GM23338 (cell line): ENCODE measurements at regions not wholly inside any gene's neighbourhood (a gene's known extent, or its start where the extent isn't known, plus 50 kb on each side); places are given as distances from the start of the nearest gene placed in this dataset.

Experiments used
- CREB1 ChIP-seq: fragments of 250-450 bp; sonication (Bioruptor Pico); IDR thresholded peaks from 2 replicates; pipeline ENCODE4 v1.5.0; 2020; ENCODE audit warnings: low read depth, mild to moderate bottlenecking, moderate library complexity
- EZH2 ChIP-seq: fragments of 200-600 bp; sonication (generic); IDR thresholded peaks from one replicate; pipeline ENCODE4 v1.8.0; 2017; ENCODE audit warnings: antibody characterized with exemption, mild to moderate bottlenecking, low read depth; ENCODE audit not compliant: unreplicated experiment
- JUNB ChIP-seq: IDR thresholded peaks from one replicate; pipeline ENCODE4 v1.6.1; 2016; ENCODE audit warnings: antibody characterized with exemption; ENCODE audit not compliant: unreplicated experiment
- POLR2AphosphoS5 ChIP-seq: IDR thresholded peaks from 2 replicates; pipeline ENCODE4 v1.6.1; 2016; ENCODE audit warnings: antibody characterized with exemption, low read depth
- STAT1 ChIP-seq: IDR thresholded peaks from one replicate; pipeline ENCODE4 v1.6.1; 2016; ENCODE audit warnings: antibody characterized with exemption; ENCODE audit not compliant: unreplicated experiment
- ZNF114 ChIP-seq: fragments of 250-450 bp; sonication (Bioruptor Pico); IDR thresholded peaks from 2 replicates; pipeline ENCODE4 v1.5.0; 2020; ENCODE audit warnings: mild to moderate bottlenecking, moderate library complexity
- ZNF331 ChIP-seq: fragments of 250-450 bp; sonication (Bioruptor Pico); IDR thresholded peaks from 2 replicates; pipeline ENCODE4 v1.5.0; 2020; ENCODE audit warnings: low read depth, mild to moderate bottlenecking, moderate library complexity
- TF ChIP-seq, protein P1 (sequence below): fragments of 250-450 bp; sonication (Bioruptor Pico); IDR thresholded peaks from 2 replicates; pipeline ENCODE4 v1.5.0; 2020; ENCODE audit warnings: mild to moderate bottlenecking, moderate library complexity
- TF ChIP-seq, protein P2 (sequence below): IDR thresholded peaks from one replicate; pipeline ENCODE4 v1.6.1; 2018; ENCODE audit warnings: antibody characterized with exemption; ENCODE audit not compliant: unreplicated experiment
- TF ChIP-seq, protein P3 (sequence below), 2 experiments: fragments of 200-600 bp in 1 of 2; sonication (generic) in 1 of 2; conservative IDR thresholded peaks; 2 replicates each; pipeline versions ENCODE4 v1.5.1 to v1.6.1; 2016 to 2017; ENCODE audit warnings: antibody characterized with exemption in 2 of 2, low read depth in 2 of 2, mild to moderate bottlenecking in 2 of 2, moderate library complexity in 1 of 2

DNA sequence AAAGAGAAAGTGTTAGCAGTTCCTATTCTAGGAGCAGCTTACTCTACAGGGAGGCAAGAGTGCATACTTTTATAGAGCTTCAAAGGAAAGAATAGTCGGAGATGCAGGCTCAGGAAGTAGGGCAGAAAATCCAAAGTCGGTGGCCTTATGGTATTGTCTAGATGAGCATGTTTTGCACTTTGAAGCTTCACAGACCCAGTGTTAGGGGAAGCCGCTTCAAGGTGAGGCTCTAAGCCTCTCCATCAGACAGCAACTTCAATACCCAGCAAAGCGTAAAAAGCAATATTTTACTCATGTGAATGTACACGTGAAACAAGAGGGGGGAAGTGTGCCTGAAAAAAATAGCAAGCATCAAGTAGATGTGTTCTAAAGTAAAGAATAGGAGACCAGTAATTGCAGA is 125.6 kb upstream of the RASGRP1 start (continued):
- TF ChIP-seq, protein P1, sequence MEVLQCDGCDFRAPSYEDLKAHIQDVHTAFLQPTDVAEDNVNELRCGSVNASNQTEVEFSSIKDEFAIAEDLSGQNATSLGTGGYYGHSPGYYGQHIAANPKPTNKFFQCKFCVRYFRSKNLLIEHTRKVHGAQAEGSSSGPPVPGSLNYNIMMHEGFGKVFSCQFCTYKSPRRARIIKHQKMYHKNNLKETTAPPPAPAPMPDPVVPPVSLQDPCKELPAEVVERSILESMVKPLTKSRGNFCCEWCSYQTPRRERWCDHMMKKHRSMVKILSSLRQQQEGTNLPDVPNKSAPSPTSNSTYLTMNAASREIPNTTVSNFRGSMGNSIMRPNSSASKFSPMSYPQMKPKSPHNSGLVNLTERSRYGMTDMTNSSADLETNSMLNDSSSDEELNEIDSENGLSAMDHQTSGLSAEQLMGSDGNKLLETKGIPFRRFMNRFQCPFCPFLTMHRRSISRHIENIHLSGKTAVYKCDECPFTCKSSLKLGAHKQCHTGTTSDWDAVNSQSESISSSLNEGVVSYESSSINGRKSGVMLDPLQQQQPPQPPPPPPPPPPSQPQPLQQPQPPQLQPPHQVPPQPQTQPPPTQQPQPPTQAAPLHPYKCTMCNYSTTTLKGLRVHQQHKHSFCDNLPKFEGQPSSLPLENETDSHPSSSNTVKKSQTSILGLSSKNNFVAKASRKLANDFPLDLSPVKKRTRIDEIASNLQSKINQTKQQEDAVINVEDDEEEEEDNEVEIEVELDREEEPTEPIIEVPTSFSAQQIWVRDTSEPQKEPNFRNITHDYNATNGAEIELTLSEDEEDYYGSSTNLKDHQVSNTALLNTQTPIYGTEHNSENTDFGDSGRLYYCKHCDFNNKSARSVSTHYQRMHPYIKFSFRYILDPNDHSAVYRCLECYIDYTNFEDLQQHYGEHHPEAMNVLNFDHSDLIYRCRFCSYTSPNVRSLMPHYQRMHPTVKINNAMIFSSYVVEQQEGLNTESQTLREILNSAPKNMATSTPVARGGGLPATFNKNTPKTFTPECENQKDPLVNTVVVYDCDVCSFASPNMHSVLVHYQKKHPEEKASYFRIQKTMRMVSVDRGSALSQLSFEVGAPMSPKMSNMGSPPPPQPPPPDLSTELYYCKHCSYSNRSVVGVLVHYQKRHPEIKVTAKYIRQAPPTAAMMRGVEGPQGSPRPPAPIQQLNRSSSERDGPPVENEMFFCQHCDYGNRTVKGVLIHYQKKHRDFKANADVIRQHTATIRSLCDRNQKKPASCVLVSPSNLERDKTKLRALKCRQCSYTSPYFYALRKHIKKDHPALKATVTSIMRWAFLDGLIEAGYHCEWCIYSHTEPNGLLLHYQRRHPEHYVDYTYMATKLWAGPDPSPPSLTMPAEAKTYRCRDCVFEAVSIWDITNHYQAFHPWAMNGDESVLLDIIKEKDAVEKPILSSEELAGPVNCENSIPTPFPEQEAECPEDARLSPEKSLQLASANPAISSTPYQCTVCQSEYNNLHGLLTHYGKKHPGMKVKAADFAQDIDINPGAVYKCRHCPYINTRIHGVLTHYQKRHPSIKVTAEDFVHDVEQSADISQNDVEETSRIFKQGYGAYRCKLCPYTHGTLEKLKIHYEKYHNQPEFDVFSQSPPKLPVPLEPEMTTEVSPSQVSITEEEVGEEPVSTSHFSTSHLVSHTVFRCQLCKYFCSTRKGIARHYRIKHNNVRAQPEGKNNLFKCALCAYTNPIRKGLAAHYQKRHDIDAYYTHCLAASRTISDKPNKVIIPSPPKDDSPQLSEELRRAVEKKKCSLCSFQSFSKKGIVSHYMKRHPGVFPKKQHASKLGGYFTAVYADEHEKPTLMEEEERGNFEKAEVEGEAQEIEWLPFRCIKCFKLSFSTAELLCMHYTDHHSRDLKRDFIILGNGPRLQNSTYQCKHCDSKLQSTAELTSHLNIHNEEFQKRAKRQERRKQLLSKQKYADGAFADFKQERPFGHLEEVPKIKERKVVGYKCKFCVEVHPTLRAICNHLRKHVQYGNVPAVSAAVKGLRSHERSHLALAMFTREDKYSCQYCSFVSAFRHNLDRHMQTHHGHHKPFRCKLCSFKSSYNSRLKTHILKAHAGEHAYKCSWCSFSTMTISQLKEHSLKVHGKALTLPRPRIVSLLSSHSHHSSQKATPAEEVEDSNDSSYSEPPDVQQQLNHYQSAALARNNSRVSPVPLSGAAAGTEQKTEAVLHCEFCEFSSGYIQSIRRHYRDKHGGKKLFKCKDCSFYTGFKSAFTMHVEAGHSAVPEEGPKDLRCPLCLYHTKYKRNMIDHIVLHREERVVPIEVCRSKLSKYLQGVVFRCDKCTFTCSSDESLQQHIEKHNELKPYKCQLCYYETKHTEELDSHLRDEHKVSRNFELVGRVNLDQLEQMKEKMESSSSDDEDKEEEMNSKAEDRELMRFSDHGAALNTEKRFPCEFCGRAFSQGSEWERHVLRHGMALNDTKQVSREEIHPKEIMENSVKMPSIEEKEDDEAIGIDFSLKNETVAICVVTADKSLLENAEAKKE (CRISPR knock-in tag): no peak
- TF ChIP-seq CREB1 (CRISPR knock-in tag): no peak
- TF ChIP-seq, protein P2, sequence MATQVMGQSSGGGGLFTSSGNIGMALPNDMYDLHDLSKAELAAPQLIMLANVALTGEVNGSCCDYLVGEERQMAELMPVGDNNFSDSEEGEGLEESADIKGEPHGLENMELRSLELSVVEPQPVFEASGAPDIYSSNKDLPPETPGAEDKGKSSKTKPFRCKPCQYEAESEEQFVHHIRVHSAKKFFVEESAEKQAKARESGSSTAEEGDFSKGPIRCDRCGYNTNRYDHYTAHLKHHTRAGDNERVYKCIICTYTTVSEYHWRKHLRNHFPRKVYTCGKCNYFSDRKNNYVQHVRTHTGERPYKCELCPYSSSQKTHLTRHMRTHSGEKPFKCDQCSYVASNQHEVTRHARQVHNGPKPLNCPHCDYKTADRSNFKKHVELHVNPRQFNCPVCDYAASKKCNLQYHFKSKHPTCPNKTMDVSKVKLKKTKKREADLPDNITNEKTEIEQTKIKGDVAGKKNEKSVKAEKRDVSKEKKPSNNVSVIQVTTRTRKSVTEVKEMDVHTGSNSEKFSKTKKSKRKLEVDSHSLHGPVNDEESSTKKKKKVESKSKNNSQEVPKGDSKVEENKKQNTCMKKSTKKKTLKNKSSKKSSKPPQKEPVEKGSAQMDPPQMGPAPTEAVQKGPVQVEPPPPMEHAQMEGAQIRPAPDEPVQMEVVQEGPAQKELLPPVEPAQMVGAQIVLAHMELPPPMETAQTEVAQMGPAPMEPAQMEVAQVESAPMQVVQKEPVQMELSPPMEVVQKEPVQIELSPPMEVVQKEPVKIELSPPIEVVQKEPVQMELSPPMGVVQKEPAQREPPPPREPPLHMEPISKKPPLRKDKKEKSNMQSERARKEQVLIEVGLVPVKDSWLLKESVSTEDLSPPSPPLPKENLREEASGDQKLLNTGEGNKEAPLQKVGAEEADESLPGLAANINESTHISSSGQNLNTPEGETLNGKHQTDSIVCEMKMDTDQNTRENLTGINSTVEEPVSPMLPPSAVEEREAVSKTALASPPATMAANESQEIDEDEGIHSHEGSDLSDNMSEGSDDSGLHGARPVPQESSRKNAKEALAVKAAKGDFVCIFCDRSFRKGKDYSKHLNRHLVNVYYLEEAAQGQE: no peak
- TF ChIP-seq, protein P3, sequence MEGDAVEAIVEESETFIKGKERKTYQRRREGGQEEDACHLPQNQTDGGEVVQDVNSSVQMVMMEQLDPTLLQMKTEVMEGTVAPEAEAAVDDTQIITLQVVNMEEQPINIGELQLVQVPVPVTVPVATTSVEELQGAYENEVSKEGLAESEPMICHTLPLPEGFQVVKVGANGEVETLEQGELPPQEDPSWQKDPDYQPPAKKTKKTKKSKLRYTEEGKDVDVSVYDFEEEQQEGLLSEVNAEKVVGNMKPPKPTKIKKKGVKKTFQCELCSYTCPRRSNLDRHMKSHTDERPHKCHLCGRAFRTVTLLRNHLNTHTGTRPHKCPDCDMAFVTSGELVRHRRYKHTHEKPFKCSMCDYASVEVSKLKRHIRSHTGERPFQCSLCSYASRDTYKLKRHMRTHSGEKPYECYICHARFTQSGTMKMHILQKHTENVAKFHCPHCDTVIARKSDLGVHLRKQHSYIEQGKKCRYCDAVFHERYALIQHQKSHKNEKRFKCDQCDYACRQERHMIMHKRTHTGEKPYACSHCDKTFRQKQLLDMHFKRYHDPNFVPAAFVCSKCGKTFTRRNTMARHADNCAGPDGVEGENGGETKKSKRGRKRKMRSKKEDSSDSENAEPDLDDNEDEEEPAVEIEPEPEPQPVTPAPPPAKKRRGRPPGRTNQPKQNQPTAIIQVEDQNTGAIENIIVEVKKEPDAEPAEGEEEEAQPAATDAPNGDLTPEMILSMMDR (conservative IDR thresholded peaks at IDR 0.05; ENCODE audit: low read depth in 2 of 2): no peak
- TF ChIP-seq STAT1: no peak
- TF ChIP-seq ZNF114 (CRISPR knock-in tag): no peak
- TF ChIP-seq JUNB: no peak
- no peak for TF ChIP-seq POLR2AphosphoS5
- no peak for TF ChIP-seq ZNF331 (CRISPR knock-in tag)
- no peak for TF ChIP-seq EZH2
